HepG2 (cell line): ENCODE measurements at regions not wholly inside any gene's neighbourhood (a gene's known extent, or its start where the extent isn't known, plus 50 kb on each side); places are given as distances from the start of the nearest gene placed in this dataset.

Experiments used
- ATAC-seq: fragments of 200-7000 bp; cut with Tn5 transposase; 3 replicates; pipeline ENCODE4 v1.9.1; 2020; ENCODE audit warnings: mild to moderate bottlenecking, moderate library complexity
- BruUV-seq: library from RNA; stranded (reverse); fragments of 400-500 nt; replicated peaks from 2 replicates; lab custom pipeline; 2021; lab: Mats Ljungman, UMichigan
- CTCF ChIA-PET: fragments of 300-600 bp; formaldehyde crosslinking; extraction: SDS; loops from one replicate; lab custom pipeline; 2021; ENCODE audit warnings: low total read pairs, inconsistent platforms, low intra/inter-chr PET ratio; lab: Yijun Ruan, JAX
- POLR2A ChIA-PET: fragments of 350-600 bp; sonication (Branson Sonifier 250); formaldehyde crosslinking; loops from one replicate; lab custom pipeline; 2020; ENCODE audit warnings: antibody characterized with exemption, inconsistent platforms; lab: Yijun Ruan, JAX
- DNase-seq: peaks from one replicate; pipeline ENCODE4 v3.0.0-alpha.2; 2015; ENCODE audit warnings: low spot score
- FAIRE-seq: peaks from 3 replicates; lab custom pipeline; 2011; peaks lifted over from hg19 to GRCh38; lab: Jason Lieb, UNC
- H2AFZ ChIP-seq: one replicate; pipeline ENCODE4 v1.6.1; 2011; ENCODE audit warnings: low read length, inconsistent platforms
- H3K27ac ChIP-seq: fragments of 300-600 bp; 3 replicates; pipeline ENCODE4 v1.8.0; 2011; ENCODE audit warnings: mixed run types, mild to moderate bottlenecking, mixed read lengths, low read length, inconsistent platforms; ENCODE audit not compliant: insufficient read depth; ENCODE audit errors: extremely low read length
- H3K27me3 ChIP-seq, 2 experiments: fragments of 200-600 bp in 1 of 2; 2 replicates in 1 of 2; 3 replicates in 1 of 2; pipeline versions ENCODE4 v1.6.0 to v1.8.0; 2011; ENCODE audit warnings: low read length in 2 of 2, mild to moderate bottlenecking in 2 of 2, moderate library complexity in 2 of 2, inconsistent platforms in 1 of 2; ENCODE audit not compliant: insufficient read depth in 2 of 2, control insufficient read depth in 1 of 2
- H3K36me3 ChIP-seq, 2 experiments: fragments of 200-600 bp in 1 of 2; replicated peaks in 1 of 2; 2 replicates in 1 of 2; 3 replicates in 1 of 2; pipeline versions ENCODE4 v1.5.1 to v1.8.0; 2011; ENCODE audit warnings: low read length in 2 of 2, inconsistent platforms in 1 of 2; ENCODE audit not compliant: insufficient read depth in 2 of 2, control insufficient read depth in 1 of 2
- H3K4me1 ChIP-seq: 2 replicates; pipeline ENCODE4 v1.5.1; 2012; ENCODE audit warnings: low read length, inconsistent platforms; ENCODE audit not compliant: insufficient read depth
- H3K4me2 ChIP-seq: 2 replicates; pipeline ENCODE4 v1.6.0; 2011; ENCODE audit warnings: low read depth, low read length, inconsistent platforms
- H3K4me3 ChIP-seq, 3 experiments: fragments of 200-600 bp in 1 of 3; sonication (generic), shearing (Covaris generic) in 1 of 3; replicated peaks in 1 of 3; 2 replicates each; pipeline ENCODE4 v1.5.1; 2011 to 2016; ENCODE audit warnings: low read length in 3 of 3, inconsistent platforms in 2 of 3, low read depth in 2 of 3, mild to moderate bottlenecking in 2 of 3, control low read depth in 1 of 3, mixed read lengths in 1 of 3; ENCODE audit not compliant: insufficient read depth in 1 of 3
- H3K79me2 ChIP-seq: one replicate; pipeline ENCODE4 v1.6.1; 2011; ENCODE audit warnings: low read length, inconsistent platforms; ENCODE audit not compliant: insufficient read depth
- H3K9ac ChIP-seq: 2 replicates; pipeline ENCODE4 v1.6.0; 2011; ENCODE audit warnings: mild to moderate bottlenecking, low read depth, low read length, inconsistent platforms; ENCODE audit not compliant: insufficient read depth
- H3K9me3 ChIP-seq: 2 replicates; pipeline ENCODE4 v1.5.1; 2012; ENCODE audit warnings: mild to moderate bottlenecking, low read length
- H4K20me1 ChIP-seq: 2 replicates; pipeline ENCODE4 v1.6.0; 2011; ENCODE audit warnings: inconsistent platforms, mild to moderate bottlenecking, low read length, moderate library complexity; ENCODE audit not compliant: insufficient read depth
- SOX13 ChIP-seq, 3 experiments: fragments of 450-650 bp in 1 of 3; sonication (generic) in 1 of 3; formaldehyde crosslinking in 1 of 3; IDR thresholded peaks in 2 of 3; conservative IDR thresholded peaks in 1 of 3; 2 replicates each; pipeline versions ENCODE4 v1.5.0 to v1.6.1; 2016 to 2020; ENCODE audit warnings: antibody characterized with exemption in 1 of 3, mild to moderate bottlenecking in 1 of 3, missing compliant biosample characterization in 1 of 3, missing genetic modification reagents in 1 of 3, moderate library complexity in 1 of 3
- TEF ChIP-seq: sonication (generic); formaldehyde crosslinking; IDR thresholded peaks from 2 replicates; pipeline ENCODE4 v1.5.0; 2020; ENCODE audit warnings: missing genetic modification reagents
- ZBTB20 ChIP-seq: sonication (generic); formaldehyde crosslinking; IDR thresholded peaks from 2 replicates; pipeline ENCODE4 v1.8.1; 2023; ENCODE audit warnings: missing genetic modification reagents, low read depth, mild to moderate bottlenecking, borderline replicate concordance
- ZFP91 ChIP-seq: sonication (generic); formaldehyde crosslinking; IDR thresholded peaks from 2 replicates; pipeline ENCODE4 v1.9.0; 2022; ENCODE audit warnings: missing genetic modification reagents, mild to moderate bottlenecking, borderline replicate concordance
- ZNF460 ChIP-seq: sonication (generic); formaldehyde crosslinking; IDR thresholded peaks from 2 replicates; pipeline ENCODE4 v1.5.1; 2020; ENCODE audit warnings: missing genetic modification reagents, mild to moderate bottlenecking, borderline replicate concordance
- ZNF605 ChIP-seq: sonication (generic); formaldehyde crosslinking; IDR thresholded peaks from 2 replicates; pipeline ENCODE4 v1.8.0; 2022; ENCODE audit warnings: mild to moderate bottlenecking, missing genetic modification reagents
- ZNF790 ChIP-seq: sonication (generic); formaldehyde crosslinking; IDR thresholded peaks from 2 replicates; pipeline ENCODE4 v1.8.0; 2022; ENCODE audit warnings: missing genetic modification reagents, mild to moderate bottlenecking, borderline replicate concordance
- in situ Hi-C: cut with HindIII; loops from 2 replicates; pipeline ENCODE4 v1.10.0; 2017; ENCODE audit warnings: low pct_unique_long_range_greater_than_20kb; ENCODE audit not compliant: extremely low pct_ligation_motif_present
- intact Hi-C: fragments of 100-400 bp; cut with micrococcal nuclease; formaldehyde crosslinking; loops from one replicate; pipeline ENCODE4 v1.10.0; 2022; ENCODE audit not compliant: unreplicated experiment
- TF ChIP-seq, protein P1 (sequence below): sonication (generic); formaldehyde crosslinking; IDR thresholded peaks from 2 replicates; pipeline ENCODE4 v1.4.0; 2020; ENCODE audit warnings: missing genetic modification reagents
- TF ChIP-seq, protein P2 (sequence below): conservative IDR thresholded peaks from 2 replicates; pipeline ENCODE4 v1.6.1; 2018; ENCODE audit warnings: missing genetic modification reagents
- TF ChIP-seq, protein P3 (sequence below): sonication (generic); formaldehyde crosslinking; IDR thresholded peaks from 2 replicates; pipeline ENCODE4 v1.4.0; 2020; ENCODE audit warnings: missing genetic modification reagents
- TF ChIP-seq, protein P4 (sequence below): sonication (generic); formaldehyde crosslinking; IDR thresholded peaks from 2 replicates; pipeline ENCODE4 v1.4.0; 2020; ENCODE audit warnings: missing genetic modification reagents, low read depth, mild to moderate bottlenecking, borderline replicate concordance

DNA sequence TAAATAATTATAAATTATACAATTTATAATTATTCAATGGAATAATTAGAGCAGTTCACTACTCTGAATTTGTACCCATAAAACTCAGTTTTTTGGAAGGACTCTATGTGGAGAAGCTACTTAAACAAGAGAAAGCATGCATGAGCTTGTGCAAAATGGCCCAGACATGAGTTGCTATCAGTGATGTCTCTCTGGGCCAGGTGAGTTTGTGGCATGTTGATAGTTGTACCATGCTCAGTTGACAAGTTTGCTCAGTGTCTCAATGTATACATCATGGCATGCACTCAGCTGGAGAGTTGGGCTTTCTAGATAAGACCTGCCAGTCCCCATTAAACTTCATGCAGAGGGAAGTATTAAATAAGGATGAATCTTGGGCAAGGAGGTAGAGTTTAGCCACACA lies 153.8 kb upstream of the TACR1 start:
- POLR2A ChIA-PET = no interaction called here
- FAIRE-seq = no peak
- TF ChIP-seq, protein P1, sequence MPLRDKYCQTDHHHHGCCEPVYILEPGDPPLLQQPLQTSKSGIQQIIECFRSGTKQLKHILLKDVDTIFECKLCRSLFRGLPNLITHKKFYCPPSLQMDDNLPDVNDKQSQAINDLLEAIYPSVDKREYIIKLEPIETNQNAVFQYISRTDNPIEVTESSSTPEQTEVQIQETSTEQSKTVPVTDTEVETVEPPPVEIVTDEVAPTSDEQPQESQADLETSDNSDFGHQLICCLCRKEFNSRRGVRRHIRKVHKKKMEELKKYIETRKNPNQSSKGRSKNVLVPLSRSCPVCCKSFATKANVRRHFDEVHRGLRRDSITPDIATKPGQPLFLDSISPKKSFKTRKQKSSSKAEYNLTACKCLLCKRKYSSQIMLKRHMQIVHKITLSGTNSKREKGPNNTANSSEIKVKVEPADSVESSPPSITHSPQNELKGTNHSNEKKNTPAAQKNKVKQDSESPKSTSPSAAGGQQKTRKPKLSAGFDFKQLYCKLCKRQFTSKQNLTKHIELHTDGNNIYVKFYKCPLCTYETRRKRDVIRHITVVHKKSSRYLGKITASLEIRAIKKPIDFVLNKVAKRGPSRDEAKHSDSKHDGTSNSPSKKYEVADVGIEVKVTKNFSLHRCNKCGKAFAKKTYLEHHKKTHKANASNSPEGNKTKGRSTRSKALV (CRISPR knock-in tag) = no peak
- TF ChIP-seq TEF = no peak
- TF ChIP-seq ZNF790 (CRISPR knock-in tag) = no peak
- TF ChIP-seq, protein P2, sequence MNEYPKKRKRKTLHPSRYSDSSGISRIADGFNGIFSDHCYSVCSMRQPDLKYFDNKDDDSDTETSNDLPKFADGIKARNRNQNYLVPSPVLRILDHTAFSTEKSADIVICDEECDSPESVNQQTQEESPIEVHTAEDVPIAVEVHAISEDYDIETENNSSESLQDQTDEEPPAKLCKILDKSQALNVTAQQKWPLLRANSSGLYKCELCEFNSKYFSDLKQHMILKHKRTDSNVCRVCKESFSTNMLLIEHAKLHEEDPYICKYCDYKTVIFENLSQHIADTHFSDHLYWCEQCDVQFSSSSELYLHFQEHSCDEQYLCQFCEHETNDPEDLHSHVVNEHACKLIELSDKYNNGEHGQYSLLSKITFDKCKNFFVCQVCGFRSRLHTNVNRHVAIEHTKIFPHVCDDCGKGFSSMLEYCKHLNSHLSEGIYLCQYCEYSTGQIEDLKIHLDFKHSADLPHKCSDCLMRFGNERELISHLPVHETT (CRISPR knock-in tag) = no peak
- TF ChIP-seq ZNF605 (CRISPR knock-in tag) = no peak
- TF ChIP-seq ZFP91 (CRISPR knock-in tag) = no peak
- no peak for TF ChIP-seq ZNF460
- TF ChIP-seq, protein P3, sequence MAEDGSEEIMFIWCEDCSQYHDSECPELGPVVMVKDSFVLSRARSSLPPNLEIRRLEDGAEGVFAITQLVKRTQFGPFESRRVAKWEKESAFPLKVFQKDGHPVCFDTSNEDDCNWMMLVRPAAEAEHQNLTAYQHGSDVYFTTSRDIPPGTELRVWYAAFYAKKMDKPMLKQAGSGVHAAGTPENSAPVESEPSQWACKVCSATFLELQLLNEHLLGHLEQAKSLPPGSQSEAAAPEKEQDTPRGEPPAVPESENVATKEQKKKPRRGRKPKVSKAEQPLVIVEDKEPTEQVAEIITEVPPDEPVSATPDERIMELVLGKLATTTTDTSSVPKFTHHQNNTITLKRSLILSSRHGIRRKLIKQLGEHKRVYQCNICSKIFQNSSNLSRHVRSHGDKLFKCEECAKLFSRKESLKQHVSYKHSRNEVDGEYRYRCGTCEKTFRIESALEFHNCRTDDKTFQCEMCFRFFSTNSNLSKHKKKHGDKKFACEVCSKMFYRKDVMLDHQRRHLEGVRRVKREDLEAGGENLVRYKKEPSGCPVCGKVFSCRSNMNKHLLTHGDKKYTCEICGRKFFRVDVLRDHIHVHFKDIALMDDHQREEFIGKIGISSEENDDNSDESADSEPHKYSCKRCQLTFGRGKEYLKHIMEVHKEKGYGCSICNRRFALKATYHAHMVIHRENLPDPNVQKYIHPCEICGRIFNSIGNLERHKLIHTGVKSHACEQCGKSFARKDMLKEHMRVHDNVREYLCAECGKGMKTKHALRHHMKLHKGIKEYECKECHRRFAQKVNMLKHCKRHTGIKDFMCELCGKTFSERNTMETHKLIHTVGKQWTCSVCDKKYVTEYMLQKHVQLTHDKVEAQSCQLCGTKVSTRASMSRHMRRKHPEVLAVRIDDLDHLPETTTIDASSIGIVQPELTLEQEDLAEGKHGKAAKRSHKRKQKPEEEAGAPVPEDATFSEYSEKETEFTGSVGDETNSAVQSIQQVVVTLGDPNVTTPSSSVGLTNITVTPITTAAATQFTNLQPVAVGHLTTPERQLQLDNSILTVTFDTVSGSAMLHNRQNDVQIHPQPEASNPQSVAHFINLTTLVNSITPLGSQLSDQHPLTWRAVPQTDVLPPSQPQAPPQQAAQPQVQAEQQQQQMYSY = no peak
- TF ChIP-seq, protein P4, sequence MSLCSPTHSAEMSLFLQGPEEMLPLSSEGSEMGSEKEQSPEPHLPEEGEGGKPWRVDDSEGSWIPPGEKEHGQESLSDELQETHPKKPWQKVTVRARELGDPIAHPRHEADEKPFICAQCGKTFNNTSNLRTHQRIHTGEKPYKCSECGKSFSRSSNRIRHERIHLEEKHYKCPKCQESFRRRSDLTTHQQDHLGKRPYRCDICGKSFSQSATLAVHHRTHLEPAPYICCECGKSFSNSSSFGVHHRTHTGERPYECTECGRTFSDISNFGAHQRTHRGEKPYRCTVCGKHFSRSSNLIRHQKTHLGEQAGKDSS = no peak
- no peak for TF ChIP-seq SOX13 (IDR thresholded peaks at IDR 0.05)
- TF ChIP-seq SOX13 (CRISPR knock-in tag; conservative IDR thresholded peaks at IDR 0.05 in 1 of 2, IDR thresholded peaks at IDR 0.05 in 1 of 2) = no peak
- no peak for TF ChIP-seq ZBTB20 (CRISPR knock-in tag)

More for the DNA sequence above, 153.8 kb upstream of the TACR1 start:
- Histone ChIP-seq H3K36me3 (no peaks in the 10 kb centered on the region), H2AFZ (no peak overlapping the region), H3K27ac (no peak overlapping the region), H4K20me1 (no peaks in the 10 kb centered on the region), H3K9me3 (no peaks in the 10 kb centered on the region), H3K27me3 (no peaks in the 10 kb centered on the region), H3K4me1 (no peaks in the 10 kb centered on the region), H3K9ac (no peak overlapping the region), H3K79me2 (no peaks in the 10 kb centered on the region), H3K4me2 (no peak overlapping the region), H3K4me3 (no peak overlapping the region)
- CTCF ChIA-PET = no interaction called here
- intact Hi-C loops (no loop called here), in situ Hi-C loops (no loop called here)
- no peak for ATAC-seq
- no TSS peak for BruUV-seq
- no peak for DNase-seq
